ENCODE measurements at regions not wholly inside any gene's neighbourhood (a gene's known extent, or its start where the extent isn't known, plus 50 kb on each side); places are given as distances from the start of the nearest gene placed in this dataset.

DNA sequence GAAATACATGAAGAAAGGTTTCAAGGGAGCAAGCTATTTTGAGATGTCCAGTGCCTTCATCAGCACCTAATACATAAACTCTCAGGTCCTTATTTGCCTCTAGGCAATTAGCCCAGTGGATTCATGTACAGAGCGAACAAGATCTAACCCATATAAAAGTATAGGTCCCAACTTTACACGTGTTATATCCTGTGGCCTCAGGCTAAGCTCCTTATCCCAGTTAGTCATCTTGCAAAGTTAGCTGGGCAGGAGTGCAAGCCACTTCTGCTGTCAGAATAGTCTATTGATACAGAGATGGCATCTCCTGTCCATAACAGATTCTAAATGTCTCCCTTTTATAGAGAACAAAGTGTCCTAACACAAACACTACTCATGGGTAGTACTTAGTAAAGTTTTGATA, 203.9 kb upstream of the PIK3C3 start:
- Mint-ChIP-seq H3K36me3 (ENCODE audit: low read depth) (no peaks in the 10 kb centered on the region), H3K27me3 (ENCODE audit: insufficient read depth, low read depth, poor library complexity) (peaks cover 2% of the 10 kb centered on the region), H3K9me3 (no peaks in the 10 kb centered on the region), H3K4me1 (peaks cover 8% of the 10 kb centered on the region), H3K4me3 (no peak overlapping the region), H3K27ac (no peak overlapping the region)
- no peak overlapping the region for H3K4me2 ChIP-seq
- no peak for DNase-seq (ENCODE audit: low spot score)
- no peak for TF ChIP-seq ZNF331 (CRISPR knock-in tag; IDR thresholded peaks at IDR 0.05; ENCODE audit: low read depth)
- TF ChIP-seq JUNB (IDR thresholded peaks at IDR 0.05; ENCODE audit: unreplicated experiment): no peak
- TF ChIP-seq, protein P1, sequence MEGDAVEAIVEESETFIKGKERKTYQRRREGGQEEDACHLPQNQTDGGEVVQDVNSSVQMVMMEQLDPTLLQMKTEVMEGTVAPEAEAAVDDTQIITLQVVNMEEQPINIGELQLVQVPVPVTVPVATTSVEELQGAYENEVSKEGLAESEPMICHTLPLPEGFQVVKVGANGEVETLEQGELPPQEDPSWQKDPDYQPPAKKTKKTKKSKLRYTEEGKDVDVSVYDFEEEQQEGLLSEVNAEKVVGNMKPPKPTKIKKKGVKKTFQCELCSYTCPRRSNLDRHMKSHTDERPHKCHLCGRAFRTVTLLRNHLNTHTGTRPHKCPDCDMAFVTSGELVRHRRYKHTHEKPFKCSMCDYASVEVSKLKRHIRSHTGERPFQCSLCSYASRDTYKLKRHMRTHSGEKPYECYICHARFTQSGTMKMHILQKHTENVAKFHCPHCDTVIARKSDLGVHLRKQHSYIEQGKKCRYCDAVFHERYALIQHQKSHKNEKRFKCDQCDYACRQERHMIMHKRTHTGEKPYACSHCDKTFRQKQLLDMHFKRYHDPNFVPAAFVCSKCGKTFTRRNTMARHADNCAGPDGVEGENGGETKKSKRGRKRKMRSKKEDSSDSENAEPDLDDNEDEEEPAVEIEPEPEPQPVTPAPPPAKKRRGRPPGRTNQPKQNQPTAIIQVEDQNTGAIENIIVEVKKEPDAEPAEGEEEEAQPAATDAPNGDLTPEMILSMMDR (conservative IDR thresholded peaks at IDR 0.05; ENCODE audit: low read depth in 2 of 2): no peak
- TF ChIP-seq NANOG (IDR thresholded peaks at IDR 0.05; ENCODE audit: borderline replicate concordance): no peak
- TF ChIP-seq POLR2AphosphoS5 (IDR thresholded peaks at IDR 0.05; ENCODE audit: low read depth): no peak
- TF ChIP-seq, protein P2, sequence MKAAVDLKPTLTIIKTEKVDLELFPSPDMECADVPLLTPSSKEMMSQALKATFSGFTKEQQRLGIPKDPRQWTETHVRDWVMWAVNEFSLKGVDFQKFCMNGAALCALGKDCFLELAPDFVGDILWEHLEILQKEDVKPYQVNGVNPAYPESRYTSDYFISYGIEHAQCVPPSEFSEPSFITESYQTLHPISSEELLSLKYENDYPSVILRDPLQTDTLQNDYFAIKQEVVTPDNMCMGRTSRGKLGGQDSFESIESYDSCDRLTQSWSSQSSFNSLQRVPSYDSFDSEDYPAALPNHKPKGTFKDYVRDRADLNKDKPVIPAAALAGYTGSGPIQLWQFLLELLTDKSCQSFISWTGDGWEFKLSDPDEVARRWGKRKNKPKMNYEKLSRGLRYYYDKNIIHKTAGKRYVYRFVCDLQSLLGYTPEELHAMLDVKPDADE (IDR thresholded peaks at IDR 0.05): no peak
- no peak for TF ChIP-seq STAT1 (IDR thresholded peaks at IDR 0.05; ENCODE audit: unreplicated experiment)
- TF ChIP-seq ZNF114 (CRISPR knock-in tag; IDR thresholded peaks at IDR 0.05): no peak
- TF ChIP-seq, protein P3, sequence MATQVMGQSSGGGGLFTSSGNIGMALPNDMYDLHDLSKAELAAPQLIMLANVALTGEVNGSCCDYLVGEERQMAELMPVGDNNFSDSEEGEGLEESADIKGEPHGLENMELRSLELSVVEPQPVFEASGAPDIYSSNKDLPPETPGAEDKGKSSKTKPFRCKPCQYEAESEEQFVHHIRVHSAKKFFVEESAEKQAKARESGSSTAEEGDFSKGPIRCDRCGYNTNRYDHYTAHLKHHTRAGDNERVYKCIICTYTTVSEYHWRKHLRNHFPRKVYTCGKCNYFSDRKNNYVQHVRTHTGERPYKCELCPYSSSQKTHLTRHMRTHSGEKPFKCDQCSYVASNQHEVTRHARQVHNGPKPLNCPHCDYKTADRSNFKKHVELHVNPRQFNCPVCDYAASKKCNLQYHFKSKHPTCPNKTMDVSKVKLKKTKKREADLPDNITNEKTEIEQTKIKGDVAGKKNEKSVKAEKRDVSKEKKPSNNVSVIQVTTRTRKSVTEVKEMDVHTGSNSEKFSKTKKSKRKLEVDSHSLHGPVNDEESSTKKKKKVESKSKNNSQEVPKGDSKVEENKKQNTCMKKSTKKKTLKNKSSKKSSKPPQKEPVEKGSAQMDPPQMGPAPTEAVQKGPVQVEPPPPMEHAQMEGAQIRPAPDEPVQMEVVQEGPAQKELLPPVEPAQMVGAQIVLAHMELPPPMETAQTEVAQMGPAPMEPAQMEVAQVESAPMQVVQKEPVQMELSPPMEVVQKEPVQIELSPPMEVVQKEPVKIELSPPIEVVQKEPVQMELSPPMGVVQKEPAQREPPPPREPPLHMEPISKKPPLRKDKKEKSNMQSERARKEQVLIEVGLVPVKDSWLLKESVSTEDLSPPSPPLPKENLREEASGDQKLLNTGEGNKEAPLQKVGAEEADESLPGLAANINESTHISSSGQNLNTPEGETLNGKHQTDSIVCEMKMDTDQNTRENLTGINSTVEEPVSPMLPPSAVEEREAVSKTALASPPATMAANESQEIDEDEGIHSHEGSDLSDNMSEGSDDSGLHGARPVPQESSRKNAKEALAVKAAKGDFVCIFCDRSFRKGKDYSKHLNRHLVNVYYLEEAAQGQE (IDR thresholded peaks at IDR 0.05; ENCODE audit: unreplicated experiment): no peak
- TF ChIP-seq CREB1 (CRISPR knock-in tag; IDR thresholded peaks at IDR 0.05; ENCODE audit: low read depth): no peak
- no peak for TF ChIP-seq EZH2 (IDR thresholded peaks at IDR 0.05; ENCODE audit: low read depth, unreplicated experiment)
- TF ChIP-seq, protein P4, sequence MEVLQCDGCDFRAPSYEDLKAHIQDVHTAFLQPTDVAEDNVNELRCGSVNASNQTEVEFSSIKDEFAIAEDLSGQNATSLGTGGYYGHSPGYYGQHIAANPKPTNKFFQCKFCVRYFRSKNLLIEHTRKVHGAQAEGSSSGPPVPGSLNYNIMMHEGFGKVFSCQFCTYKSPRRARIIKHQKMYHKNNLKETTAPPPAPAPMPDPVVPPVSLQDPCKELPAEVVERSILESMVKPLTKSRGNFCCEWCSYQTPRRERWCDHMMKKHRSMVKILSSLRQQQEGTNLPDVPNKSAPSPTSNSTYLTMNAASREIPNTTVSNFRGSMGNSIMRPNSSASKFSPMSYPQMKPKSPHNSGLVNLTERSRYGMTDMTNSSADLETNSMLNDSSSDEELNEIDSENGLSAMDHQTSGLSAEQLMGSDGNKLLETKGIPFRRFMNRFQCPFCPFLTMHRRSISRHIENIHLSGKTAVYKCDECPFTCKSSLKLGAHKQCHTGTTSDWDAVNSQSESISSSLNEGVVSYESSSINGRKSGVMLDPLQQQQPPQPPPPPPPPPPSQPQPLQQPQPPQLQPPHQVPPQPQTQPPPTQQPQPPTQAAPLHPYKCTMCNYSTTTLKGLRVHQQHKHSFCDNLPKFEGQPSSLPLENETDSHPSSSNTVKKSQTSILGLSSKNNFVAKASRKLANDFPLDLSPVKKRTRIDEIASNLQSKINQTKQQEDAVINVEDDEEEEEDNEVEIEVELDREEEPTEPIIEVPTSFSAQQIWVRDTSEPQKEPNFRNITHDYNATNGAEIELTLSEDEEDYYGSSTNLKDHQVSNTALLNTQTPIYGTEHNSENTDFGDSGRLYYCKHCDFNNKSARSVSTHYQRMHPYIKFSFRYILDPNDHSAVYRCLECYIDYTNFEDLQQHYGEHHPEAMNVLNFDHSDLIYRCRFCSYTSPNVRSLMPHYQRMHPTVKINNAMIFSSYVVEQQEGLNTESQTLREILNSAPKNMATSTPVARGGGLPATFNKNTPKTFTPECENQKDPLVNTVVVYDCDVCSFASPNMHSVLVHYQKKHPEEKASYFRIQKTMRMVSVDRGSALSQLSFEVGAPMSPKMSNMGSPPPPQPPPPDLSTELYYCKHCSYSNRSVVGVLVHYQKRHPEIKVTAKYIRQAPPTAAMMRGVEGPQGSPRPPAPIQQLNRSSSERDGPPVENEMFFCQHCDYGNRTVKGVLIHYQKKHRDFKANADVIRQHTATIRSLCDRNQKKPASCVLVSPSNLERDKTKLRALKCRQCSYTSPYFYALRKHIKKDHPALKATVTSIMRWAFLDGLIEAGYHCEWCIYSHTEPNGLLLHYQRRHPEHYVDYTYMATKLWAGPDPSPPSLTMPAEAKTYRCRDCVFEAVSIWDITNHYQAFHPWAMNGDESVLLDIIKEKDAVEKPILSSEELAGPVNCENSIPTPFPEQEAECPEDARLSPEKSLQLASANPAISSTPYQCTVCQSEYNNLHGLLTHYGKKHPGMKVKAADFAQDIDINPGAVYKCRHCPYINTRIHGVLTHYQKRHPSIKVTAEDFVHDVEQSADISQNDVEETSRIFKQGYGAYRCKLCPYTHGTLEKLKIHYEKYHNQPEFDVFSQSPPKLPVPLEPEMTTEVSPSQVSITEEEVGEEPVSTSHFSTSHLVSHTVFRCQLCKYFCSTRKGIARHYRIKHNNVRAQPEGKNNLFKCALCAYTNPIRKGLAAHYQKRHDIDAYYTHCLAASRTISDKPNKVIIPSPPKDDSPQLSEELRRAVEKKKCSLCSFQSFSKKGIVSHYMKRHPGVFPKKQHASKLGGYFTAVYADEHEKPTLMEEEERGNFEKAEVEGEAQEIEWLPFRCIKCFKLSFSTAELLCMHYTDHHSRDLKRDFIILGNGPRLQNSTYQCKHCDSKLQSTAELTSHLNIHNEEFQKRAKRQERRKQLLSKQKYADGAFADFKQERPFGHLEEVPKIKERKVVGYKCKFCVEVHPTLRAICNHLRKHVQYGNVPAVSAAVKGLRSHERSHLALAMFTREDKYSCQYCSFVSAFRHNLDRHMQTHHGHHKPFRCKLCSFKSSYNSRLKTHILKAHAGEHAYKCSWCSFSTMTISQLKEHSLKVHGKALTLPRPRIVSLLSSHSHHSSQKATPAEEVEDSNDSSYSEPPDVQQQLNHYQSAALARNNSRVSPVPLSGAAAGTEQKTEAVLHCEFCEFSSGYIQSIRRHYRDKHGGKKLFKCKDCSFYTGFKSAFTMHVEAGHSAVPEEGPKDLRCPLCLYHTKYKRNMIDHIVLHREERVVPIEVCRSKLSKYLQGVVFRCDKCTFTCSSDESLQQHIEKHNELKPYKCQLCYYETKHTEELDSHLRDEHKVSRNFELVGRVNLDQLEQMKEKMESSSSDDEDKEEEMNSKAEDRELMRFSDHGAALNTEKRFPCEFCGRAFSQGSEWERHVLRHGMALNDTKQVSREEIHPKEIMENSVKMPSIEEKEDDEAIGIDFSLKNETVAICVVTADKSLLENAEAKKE (CRISPR knock-in tag; IDR thresholded peaks at IDR 0.05): no peak
- no peak for TF ChIP-seq EZH2phosphoT487 (IDR thresholded peaks at IDR 0.05; ENCODE audit: unreplicated experiment)
- no peak for ATAC-seq
- H3K27ac ChIP-seq (ENCODE audit: low read depth): no peak overlapping the region
- H3K79me2 ChIP-seq (replicated peaks; ENCODE audit: insufficient read depth): no peaks in the 10 kb centered on the region
- H3K9me2 ChIP-seq (ENCODE audit: insufficient read depth): peaks cover 6% of the 10 kb centered on the region; the same call in 1 of the 2 replicates
- H3F3A ChIP-seq (replicated peaks; ENCODE audit: low read depth): no peaks in the 10 kb centered on the region
- no peaks in the 10 kb centered on the region for H4K20me1 ChIP-seq (replicated peaks; ENCODE audit: insufficient read depth)
- peaks cover 6% of the 10 kb centered on the region for H3K4me1 ChIP-seq (ENCODE audit: insufficient read depth)
- no peak overlapping the region for H3K4me3 ChIP-seq
- H3K27me3 ChIP-seq (ENCODE audit: insufficient read depth): no peaks in the 10 kb centered on the region
- H3K36me3 ChIP-seq (ENCODE audit: insufficient read depth): no peaks in the 10 kb centered on the region
- H2AFZ ChIP-seq: no peak overlapping the region

Data from GM23338 (cell line).